GM13976 (cell line): ENCODE measurements at regions not wholly inside any gene's neighbourhood (a gene's known extent, or its start where the extent isn't known, plus 50 kb on each side); places are given as distances from the start of the nearest gene placed in this dataset.

ENCODE experiments used
- DNase-seq: peaks from one replicate; pipeline ENCODE4 v3.0.0; 2012; ENCODE audit warnings: low spot score
- in situ Hi-C: fragments of 300-500 bp; cut with MboI; formaldehyde crosslinking; loops from one replicate; pipeline ENCODE4 v1.12.0; 2022; ENCODE audit warnings: low sequenced_read_pairs, mixed read lengths, inconsistent platforms; ENCODE audit not compliant: unreplicated experiment
- TF ChIP-seq, protein P1 (sequence below): IDR thresholded peaks from 2 replicates; pipeline ENCODE4 v1.5.1; 2012; ENCODE audit warnings: borderline replicate concordance, mild to moderate bottlenecking; ENCODE audit not compliant: insufficient read depth; ENCODE audit errors: extremely low read depth, missing control alignments, control extremely low read depth

DNA sequence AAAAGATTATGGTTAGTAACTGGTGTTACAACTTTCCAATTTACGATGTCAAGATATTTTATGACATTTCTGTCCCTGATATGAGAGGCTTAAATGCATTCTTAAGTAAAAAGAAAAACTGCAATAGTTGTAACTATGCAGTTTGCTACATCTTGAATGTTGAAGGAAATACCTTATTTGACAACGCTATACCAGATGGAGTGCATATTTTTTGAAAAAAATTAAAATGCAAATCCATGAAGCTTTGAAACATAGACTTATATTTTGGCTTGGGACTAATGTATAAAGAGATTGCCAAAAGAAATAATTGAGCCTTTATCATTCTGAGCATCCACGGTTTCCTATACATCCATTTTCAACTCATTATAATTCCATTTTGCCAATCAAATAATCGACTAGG lies 579.4 kb downstream of the TAF11L14 start:
- TF ChIP-seq, protein P1, sequence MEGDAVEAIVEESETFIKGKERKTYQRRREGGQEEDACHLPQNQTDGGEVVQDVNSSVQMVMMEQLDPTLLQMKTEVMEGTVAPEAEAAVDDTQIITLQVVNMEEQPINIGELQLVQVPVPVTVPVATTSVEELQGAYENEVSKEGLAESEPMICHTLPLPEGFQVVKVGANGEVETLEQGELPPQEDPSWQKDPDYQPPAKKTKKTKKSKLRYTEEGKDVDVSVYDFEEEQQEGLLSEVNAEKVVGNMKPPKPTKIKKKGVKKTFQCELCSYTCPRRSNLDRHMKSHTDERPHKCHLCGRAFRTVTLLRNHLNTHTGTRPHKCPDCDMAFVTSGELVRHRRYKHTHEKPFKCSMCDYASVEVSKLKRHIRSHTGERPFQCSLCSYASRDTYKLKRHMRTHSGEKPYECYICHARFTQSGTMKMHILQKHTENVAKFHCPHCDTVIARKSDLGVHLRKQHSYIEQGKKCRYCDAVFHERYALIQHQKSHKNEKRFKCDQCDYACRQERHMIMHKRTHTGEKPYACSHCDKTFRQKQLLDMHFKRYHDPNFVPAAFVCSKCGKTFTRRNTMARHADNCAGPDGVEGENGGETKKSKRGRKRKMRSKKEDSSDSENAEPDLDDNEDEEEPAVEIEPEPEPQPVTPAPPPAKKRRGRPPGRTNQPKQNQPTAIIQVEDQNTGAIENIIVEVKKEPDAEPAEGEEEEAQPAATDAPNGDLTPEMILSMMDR, result no peak
- in situ Hi-C loops, result no loop called here
- no peak for DNase-seq

DNA sequence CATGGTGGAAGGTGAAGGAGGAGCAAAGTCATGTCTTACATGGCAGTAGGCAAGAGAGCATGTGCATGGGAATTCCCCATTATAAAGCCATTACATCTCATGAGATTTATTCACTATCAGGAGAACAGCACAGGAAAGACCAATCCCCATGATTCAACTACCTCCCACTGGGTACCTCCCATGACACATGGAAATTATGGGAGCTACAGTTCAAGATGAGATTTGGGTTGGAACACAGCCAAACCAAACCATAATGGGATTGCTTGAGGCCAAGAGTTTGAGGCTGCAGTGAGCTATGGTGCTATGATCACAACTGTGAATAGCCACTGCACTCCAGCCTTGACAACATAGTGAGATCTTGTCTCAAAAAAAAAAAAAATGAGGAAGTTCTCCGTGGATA lies 581.8 kb downstream of the TAF11L14 start:
- DNase-seq, result no peak
- TF ChIP-seq, protein P1, result no peak
- in situ Hi-C loops, result no loop called here

DNA sequence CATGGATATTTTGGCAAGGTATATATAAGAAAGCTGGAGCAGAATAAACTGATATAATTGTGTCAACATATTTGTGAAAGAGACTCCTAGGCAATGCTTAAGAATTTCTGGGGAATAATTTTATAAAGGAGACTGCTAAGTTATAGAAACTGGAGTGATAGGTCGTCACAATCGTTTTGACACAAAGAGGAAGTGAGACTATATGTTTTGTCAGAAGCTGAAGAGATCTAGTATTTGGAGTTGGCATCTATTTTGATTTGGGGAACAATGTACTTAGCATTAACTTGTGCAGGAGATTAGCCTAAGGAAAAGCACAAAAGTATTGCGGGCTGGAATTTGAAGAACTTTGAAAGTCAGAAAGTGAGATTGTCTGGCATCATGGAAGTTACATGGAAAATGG lies 582.5 kb downstream of the TAF11L14 start:
- TF ChIP-seq, protein P1, result no peak
- in situ Hi-C loops, result no loop called here
- no peak for DNase-seq

DNA sequence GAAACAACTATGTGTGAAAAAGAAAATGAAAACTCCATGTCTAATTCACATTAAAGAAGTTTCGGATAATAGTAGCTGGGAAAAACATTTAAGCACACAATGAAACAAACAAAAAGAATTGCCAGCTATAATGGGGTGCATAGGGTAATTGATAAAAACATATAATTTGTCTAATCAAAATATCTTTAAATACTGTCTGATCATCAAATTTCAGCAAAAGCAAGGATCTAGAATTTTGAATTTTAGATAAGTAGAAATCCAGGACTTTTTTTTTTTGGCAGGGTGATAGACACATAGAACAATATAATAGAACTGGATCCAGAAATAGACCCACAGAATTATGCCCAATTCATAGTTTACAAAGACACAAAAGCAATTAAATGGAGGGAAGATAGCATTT lies 585.0 kb downstream of the TAF11L14 start:
- TF ChIP-seq, protein P1, result no peak
- in situ Hi-C loops, result no loop called here
- no peak for DNase-seq

DNA sequence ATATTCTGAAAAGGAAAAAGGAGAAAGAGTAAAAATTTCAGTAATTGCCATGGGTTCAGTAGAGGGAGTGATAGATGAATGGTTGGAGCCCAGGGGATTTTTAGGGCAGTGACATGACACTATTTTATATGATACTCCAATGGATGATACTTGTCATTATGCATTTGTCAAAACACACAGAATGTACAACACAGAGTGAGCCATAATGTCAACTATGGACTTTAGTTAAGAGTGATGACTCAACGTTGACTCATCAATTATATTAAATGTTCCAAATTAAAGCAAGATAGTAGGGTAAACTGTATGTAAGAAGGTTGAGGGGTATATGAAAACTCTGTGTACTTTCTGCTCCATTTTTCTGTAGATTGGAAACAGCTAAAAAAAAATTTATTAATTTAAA lies 586.4 kb downstream of the TAF11L14 start:
- in situ Hi-C loops, result no loop called here
- DNase-seq, result no peak
- TF ChIP-seq, protein P1, result no peak

DNA sequence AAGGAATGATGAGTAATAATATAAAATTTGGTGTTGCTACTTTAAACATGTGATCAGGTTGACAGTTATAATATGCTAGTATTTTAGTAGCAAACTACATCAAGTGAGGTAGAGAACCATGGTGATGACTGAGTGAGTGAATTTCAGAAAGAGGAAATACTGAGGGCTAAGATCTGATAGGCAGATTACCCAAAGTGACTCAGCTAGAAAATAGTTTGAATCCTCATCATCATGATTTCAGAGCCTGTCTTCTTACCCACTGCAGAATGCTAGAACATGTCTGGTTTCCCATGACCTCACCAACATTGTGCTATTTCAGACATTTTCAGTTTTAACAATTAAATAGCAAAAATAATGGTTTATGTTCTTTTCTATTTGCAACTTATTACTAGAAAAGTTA lies 602.1 kb downstream of the TAF11L14 start:
- TF ChIP-seq, protein P1, result no peak
- in situ Hi-C loops, result no loop called here
- DNase-seq, result no peak

DNA sequence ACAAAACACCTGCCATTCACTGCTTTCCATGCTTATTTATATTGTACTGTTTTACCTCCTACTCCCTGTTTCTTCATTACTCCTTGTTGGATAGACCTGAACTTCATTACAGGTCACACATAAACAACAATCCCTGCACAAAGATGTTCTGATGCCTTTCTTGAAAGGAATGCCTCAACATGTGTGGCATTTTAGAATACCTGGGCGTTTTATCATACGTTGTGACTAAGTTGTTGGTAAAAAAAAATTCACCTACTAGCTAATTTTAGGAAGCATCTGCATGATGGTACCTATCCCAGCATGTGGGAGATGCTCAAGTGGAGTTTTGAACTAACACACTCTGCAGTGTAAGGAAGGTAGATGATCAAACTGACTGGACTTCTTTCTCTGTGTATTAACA lies 604.1 kb downstream of the TAF11L14 start:
- TF ChIP-seq, protein P1, result no peak
- in situ Hi-C loops, result no loop called here
- DNase-seq, result no peak
